ENCODE measurements at regions not wholly inside any gene's neighbourhood (a gene's known extent, or its start where the extent isn't known, plus 50 kb on each side); places are given as distances from the start of the nearest gene placed in this dataset.

DNA sequence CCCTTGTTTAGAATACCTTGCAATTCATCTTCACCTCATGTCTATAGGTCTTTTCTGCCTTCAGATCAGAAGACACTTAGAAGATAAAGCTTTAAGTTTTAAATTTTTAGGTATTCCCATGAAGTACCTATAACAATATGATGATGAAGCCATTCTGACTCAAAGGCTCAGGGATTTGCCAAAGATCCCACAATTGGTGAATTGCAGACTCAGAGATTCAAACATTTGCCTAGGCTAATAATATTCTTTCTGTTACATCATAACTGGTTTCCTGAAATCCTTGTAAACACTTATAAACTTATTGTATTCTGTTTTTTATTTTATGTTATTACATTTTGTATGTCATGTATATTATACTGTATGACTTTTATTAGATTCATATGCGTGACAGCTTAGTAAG, 62.8 kb upstream of the ZFAND5 start:
- TF ChIP-seq, protein P1, sequence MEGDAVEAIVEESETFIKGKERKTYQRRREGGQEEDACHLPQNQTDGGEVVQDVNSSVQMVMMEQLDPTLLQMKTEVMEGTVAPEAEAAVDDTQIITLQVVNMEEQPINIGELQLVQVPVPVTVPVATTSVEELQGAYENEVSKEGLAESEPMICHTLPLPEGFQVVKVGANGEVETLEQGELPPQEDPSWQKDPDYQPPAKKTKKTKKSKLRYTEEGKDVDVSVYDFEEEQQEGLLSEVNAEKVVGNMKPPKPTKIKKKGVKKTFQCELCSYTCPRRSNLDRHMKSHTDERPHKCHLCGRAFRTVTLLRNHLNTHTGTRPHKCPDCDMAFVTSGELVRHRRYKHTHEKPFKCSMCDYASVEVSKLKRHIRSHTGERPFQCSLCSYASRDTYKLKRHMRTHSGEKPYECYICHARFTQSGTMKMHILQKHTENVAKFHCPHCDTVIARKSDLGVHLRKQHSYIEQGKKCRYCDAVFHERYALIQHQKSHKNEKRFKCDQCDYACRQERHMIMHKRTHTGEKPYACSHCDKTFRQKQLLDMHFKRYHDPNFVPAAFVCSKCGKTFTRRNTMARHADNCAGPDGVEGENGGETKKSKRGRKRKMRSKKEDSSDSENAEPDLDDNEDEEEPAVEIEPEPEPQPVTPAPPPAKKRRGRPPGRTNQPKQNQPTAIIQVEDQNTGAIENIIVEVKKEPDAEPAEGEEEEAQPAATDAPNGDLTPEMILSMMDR (conservative IDR thresholded peaks at IDR 0.05; ENCODE audit: low read depth, low read length) = no peak
- TF ChIP-seq EZH2 (IDR thresholded peaks at IDR 0.05; ENCODE audit: low read length, unreplicated experiment) = no peak
- no peak for TF ChIP-seq EZH2phosphoT487 (IDR thresholded peaks at IDR 0.05; ENCODE audit: borderline replicate concordance, low read length)

All from PC-3 (cell line).